ENCODE measurements at regions not wholly inside any gene's neighbourhood (a gene's known extent, or its start where the extent isn't known, plus 50 kb on each side); places are given as distances from the start of the nearest gene placed in this dataset.

DNA sequence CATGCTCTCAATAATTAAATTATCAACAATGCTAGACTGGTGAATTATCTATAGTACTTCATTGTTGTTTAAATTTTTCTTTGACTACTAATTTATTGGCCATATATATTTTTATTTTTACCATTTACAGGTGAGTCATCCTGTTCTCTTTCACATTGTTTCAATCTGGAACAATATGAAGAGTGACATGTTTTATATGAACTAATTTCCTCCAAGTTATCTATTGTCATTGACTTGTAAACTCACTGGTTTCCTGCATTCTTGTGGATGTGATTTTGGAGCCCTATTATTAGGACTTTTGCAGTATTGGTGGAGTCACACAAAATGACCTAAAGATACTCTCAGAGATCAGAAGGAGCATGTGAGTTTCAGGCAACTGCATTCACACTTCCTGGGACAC lies 297.7 kb downstream of the AEBP2 start:
- TF ChIP-seq EZH2 (IDR thresholded peaks at IDR 0.05) (no peak), POLR2AphosphoS5 (IDR thresholded peaks at IDR 0.05; ENCODE audit: borderline replicate concordance, low read depth, low read length) (no peak), FOXP2 (optimal IDR thresholded peaks at IDR 0.05; ENCODE audit: control extremely low read depth, extremely low read length, insufficient read depth) (no peak)
